ENCODE measurements at regions not wholly inside any gene's neighbourhood (a gene's known extent, or its start where the extent isn't known, plus 50 kb on each side); places are given as distances from the start of the nearest gene placed in this dataset.

GRCh38 chr4:111873801-111874200 is 271.5 kb upstream of the FAM241A start:
- no peak for TF ChIP-seq CTCF (IDR thresholded peaks at IDR 0.05)
- TF ChIP-seq POLR2A (IDR thresholded peaks at IDR 0.05), result no peak

Measured in right lobe of liver (tissue), 4 donors.